NCI-H526 treated with DMSO at 0.1 percent for 48 hours (cell line): ENCODE measurements at regions not wholly inside any gene's neighbourhood (a gene's known extent, or its start where the extent isn't known, plus 50 kb on each side); places are given as distances from the start of the nearest gene placed in this dataset.
"Not testable (repeated sequence)": the region's sequence is repeated elsewhere in the genome, so short reads cannot be mapped to it uniquely, and the experiment has no call there.

Experiments
- DNase-seq: peaks from one replicate; lab custom pipeline; 2025; lab: John Stamatoyannopoulos, UW

- DNase-seq: no peak
These were observed 232.5 kb downstream of the SKIDA1 start for GRCh38 chr10:21292763-21293517.

GRCh38 chr10:21290499-21291160 lies 234.9 kb downstream of the SKIDA1 start:
- DNase-seq: no peak

- DNase-seq: no peak
These were observed 235.5 kb downstream of the SKIDA1 start for GRCh38 chr10:21289961-21290360.

- DNase-seq: no peak
These were observed 236.2 kb downstream of the SKIDA1 start for GRCh38 chr10:21289271-21289670.

- DNase-seq: no peak
These were observed 239.6 kb downstream of the SKIDA1 start for GRCh38 chr10:21285742-21286331.

GRCh38 chr10:21285207-21285606 lies 240.3 kb downstream of the SKIDA1 start:
- DNase-seq: no peak

DNA sequence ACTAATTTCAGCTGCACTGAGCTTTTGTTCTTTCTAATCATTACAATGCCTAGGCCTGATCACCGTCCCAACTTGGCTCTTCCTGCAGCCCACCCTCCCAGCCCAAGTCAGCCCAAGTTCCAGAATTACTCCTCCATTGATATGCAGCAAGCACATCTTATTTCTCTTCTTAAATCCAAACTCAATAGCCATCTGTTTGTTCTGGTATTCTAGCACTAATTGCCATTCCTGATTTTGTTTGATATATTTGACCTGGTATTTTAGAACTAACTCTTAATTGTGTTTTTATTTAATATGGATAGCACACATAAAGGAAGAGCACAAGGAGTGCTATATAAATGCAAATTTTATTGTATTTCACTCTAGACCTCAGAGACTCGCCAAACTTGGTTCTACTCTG lies 241.2 kb downstream of the SKIDA1 start:
- DNase-seq: no peak

DNA sequence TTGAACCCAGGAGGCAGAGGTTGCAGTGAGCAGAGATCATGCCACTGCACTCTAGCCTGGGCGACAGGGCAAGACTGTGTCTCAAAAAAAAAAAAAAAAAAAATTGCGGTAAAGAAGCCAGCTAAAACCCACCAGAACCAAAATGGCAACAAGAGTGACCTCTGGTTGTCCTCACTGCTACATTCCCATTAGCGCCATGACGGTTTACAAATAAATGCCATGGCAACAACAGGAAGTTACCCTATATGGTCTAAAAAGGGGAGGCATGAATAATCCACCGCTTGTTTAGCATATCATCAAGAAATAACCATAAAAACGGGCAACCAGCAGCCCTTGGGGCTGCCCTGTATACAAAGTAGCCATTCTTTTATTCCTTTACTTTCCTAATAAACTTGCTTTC lies 242.4 kb downstream of the SKIDA1 start:
- DNase-seq: not testable (repeated sequence)

- no peak for DNase-seq
These were observed 243.6 kb downstream of the SKIDA1 start for GRCh38 chr10:21281765-21282484.

- no peak for DNase-seq
These were observed 244.4 kb downstream of the SKIDA1 start for GRCh38 chr10:21280971-21281572.

- no peak for DNase-seq
These were observed 245.4 kb downstream of the SKIDA1 start for GRCh38 chr10:21280037-21280436.

GRCh38 chr10:21279217-21279575 lies 246.3 kb downstream of the SKIDA1 start:
- no peak for DNase-seq

- peak; percentile 40 for DNase-seq
These were observed 246.8 kb downstream of the SKIDA1 start for GRCh38 chr10:21278491-21279216.

DNA sequence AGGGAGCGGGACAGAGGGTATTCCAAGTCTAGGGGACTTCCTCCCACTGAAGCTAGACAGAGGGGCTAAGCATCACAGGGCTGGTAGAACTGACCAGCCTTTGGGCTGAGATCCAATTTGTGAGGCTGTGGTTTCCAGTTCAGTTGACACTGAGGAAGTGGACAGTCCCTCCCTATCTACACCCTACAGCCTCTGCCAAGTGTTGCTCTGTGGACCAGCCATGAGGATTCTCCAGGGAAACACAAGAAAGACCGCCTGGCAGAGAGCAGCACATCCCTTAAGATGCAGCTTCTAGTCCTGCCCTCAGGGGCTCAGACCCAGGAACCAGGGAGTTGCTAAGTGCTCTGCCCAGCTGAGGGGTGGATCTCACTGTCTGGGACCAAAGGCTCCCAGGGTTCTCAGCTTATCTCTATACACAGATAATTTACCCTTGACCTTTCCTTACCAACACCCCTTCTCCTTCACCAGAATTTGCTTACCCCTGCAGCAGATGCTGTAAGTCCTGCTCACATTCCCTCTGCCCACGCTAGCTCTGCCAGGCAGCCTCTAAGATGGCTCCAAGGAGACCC lies 252.0 kb downstream of the SKIDA1 start:
- DNase-seq: no peak

DNA sequence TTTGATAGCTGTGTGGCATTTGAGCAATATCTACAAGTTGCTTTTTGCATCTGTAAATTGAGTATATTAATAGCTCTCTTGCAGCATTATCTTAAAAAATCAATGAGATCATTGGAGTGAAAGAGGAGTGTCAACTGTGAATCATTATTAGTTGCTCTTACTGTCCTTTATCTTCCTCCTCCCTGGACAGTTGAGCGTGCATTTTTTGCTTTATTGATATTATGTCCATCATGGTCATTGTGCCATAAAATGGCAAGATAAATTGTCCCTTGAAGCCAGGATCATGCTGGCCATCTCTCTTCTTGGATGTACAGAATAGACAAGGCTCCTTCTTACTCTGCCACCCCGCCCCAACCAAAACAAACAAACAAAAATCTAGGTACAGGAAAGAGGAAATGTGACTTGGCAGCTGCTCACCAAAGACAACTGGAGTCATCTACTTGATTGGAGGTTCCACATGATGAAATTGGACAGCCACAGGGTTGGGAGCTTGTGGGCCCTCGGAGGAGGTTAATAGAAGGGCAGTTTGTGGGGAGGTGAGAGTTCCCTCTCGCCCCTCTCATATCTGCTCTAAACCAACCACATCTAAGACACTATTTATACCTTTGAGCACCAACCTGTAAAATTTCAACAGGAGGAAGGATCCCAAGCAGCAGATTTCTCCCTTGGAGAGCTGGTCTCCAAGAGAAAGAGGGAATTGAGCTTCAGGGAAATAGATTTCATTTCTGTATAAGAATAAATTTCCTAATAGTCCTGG lies 252.7 kb downstream of the SKIDA1 start:
- DNase-seq: no peak

- no peak for DNase-seq
These were observed 254.5 kb downstream of the SKIDA1 start for GRCh38 chr10:21270976-21271375.

GRCh38 chr10:21269289-21269688 lies 256.2 kb downstream of the SKIDA1 start:
- no peak for DNase-seq

- DNase-seq: no peak
These were observed 259.9 kb downstream of the SKIDA1 start for GRCh38 chr10:21265622-21266021.

DNA sequence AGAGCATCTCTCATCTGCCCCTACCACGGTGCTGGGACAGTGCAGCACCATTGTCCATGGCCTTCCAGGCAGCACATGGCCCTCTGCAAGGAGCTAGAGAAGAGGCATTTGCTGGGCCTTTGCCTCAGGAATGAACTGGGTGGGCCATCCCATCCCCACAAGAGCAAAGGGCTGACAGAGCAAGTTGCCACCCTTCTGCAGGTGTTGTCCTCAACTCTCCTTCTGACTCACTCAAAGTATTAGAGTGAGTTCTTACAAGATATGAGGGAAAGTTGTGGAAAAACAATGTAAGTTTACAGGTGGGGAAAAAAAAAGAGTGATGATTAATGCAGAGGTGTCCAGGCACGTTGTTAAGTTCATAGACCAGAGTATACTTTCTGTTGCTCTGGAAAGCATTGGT lies 261.2 kb downstream of the SKIDA1 start:
- DNase-seq: no peak

DNA sequence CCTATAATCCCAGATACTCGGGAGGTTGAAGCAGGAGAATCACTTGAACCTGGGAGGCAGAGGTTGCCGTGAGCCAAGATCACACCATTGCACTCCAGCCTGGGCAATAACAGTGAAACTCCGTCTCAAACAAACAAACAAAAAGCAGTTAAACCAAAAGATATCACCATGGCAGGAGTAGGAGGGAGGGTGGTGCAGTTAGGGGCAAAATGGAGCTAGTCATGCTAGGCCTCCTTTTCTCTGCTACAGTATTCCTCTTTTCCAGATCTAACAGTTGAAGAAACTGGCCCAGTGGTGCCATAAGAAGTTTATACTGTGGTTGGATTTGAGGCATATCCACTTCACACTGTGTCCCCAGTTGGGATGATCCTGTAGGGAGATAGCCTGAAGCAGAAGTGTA lies 261.6 kb downstream of the SKIDA1 start:
- no peak for DNase-seq
